ENCODE measurements at regions not wholly inside any gene's neighbourhood (a gene's known extent, or its start where the extent isn't known, plus 50 kb on each side); places are given as distances from the start of the nearest gene placed in this dataset.
"Not testable (repeated sequence)": the region's sequence is repeated elsewhere in the genome, so short reads cannot be mapped to it uniquely, and the experiment has no call there.

DNA sequence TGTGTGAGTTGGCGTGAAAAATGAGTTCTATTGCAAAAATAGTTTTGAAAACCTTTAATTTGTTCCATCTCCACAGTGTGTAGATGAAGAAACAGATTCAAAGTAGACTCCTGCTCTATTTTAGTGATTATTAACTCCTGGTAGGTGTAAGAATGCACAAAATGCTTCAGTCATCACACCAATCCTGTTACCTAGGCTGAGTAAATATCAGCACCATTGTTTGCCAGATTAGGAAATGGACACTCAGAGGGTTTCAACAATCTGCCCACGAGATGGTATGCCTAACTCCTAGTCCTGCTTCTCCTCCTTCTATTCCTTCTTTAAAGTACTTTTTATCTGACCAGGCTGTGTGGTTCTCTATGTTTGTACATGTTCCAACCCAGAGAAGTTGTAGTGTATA is 108.9 kb upstream of the AHI1 start:
- DNase-seq, result no peak

DNA sequence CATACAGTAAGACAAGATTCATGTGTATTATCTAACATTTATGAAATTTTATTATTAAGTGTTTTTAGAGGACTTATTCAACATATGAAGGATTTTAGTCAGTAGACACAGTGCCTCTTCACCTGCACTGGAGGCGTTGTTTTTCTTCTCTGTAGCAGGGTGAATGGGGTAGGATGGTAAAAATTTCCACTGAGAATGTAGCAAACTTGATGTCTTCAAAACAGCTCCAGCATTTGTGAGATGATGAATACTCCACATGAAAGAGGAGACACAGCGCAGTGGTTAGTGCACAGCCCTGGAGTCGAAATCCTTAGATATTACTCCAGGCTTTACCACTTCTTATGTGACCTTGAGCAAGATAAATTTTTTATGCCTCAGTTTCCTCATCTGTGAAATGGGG is 110.5 kb upstream of the AHI1 start:
- DNase-seq, result no peak

DNA sequence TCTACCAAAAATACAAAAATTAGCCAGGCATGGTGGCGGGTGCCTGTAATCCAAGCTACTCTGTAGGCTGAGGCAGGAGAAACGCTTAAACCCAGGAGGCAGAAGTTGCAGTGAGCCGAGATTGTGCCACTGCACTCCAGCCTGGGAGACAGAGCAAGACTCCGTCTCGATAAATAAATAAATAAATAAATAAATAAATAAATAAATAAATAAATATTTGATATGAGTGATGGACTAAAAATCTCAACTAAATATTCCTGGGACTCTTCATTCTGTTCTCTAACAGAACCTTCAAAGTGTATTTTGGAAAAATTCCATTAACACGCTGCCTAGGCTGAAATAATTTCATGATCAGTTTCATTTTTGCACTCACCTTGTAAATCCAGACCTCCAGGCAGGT is 112.7 kb upstream of the AHI1 start:
- not testable (repeated sequence) for DNase-seq

DNA sequence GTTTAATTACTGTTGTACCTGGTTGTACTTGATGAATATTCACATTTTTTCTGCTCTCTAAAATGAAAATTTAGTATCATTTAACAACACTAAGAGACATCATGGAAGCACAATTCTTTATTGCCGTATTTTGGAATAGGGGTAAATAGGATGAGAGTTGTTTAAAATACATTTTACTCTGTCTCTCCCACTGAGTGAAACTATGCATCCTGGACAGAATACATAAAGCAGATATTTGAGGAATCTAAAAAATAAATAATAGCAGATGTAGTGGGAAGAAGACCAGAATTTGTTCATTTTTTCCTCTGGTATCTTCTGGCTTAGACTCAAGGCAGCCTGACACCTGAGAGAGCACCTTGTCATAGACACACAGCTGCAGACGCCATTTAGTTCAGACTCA is 119.1 kb upstream of the AHI1 start:
- no peak for DNase-seq

DNA sequence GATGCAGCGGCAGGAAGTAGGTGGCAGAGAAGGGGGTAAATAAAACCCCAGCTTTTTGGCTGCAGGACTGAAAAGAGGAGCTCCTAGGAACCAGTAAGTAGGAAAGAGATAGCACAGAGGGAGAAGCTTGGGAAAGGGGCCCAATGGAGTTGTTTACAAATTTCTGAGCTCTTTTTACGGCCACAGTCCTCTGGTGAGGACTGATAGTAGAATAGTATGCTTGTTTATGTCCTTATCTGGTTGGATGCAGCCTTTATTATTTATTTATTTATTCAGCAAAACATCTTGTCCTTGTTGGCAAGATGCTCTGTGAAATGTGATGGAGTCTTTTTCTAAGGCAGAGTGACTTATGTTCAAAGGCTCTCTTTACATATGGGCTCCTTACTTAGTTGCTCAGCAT is 119.7 kb upstream of the AHI1 start:
- DNase-seq, result no peak

DNA sequence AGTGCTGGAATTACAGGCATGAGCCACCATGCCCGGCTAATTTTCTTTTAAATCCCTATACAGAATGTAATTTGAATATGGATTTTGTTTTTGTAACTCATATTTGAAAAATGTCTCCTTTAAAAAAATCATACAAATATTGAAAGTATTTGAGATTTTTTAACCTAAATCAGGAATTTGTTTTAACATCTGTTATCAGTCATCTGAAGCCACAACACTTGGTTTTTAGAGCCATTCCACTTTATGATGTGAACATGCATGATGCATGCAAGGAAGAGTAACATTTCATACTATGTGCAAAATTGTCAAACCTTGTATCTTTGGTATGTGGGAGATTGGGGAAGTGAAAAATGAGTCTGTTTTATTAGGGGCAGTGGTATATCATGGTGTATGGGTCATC is 124.5 kb upstream of the AHI1 start:
- no peak for DNase-seq

DNA sequence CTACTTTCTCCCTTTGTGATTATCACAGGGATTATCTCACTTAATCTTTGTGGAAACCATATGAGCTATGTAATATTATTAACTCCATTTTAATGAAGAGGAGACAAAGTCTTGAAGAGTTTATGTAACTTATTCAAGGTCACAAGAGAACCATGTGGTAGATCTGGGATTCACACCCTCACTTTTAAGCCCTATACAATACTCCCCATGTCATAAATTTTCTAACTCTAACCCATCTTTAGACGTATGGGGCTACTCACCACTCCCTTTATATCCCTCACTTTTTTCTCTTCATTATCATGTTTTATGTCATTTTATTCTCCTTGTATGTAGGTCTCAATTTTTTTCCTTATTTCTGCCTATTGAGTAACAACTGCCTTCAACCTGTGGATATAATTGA is 126.4 kb upstream of the AHI1 start:
- no peak for DNase-seq

DNA sequence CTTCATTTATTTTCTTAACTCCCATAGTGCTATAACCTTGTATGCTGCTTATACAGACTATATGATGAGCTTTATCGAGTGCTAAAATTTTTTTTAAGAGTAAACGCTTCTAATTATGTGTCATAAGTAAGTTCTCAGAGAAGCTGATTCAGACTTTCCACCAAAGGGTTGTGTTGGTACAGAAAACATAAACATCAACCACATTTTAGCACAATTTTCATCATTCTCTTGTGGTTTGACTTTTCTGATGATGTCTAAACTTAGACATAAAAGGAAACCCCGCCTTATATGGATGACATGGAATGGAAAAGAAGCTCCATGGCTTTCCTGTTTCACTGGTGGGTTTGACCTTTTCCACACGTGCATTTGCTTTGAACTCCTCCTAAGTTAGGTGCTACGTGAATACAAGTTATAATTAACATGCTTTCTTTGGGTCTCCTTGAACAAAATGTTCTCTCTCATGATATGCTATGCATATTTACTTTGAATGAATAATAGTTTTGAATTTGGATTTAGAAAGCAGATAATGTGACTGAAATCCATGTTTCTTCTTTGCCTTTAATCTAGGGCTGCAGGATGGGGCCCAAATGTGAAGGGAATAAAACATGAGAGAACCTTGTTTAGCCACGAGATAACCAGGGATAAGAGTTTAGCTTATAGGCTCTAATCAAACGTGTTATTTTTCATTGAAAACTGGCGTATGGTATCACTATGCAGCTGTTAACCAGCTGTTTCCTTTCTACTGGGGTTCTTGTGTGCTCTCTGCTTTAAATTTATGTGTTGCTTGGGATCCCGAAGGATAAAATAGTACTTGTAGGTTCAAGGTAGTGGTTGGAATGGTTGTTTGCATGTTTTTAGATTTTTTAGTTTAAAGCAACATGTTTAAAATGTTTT is 127.1 kb upstream of the AHI1 start:
- DNase-seq, result no peak

DNA sequence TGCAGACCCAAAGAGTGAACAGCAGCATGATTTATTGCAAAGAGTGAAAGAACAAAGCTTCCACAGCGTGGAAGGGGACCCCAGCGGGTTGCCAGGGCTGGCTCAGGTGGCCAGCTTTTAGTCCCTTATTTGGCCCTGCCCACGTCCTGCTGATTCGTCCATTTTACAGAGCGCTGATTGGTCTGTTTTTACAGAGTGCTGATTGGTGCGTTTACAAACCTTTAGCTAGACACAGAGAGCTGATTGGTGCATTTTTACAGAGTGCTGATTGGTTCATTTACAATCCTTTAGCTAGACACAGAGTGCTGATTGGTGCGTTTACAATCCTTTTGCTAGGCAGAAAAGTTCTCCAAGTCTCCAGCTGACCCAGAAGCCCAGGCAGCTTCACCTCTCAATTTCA is 128.5 kb upstream of the AHI1 start:
- not testable (repeated sequence) for DNase-seq

DNA sequence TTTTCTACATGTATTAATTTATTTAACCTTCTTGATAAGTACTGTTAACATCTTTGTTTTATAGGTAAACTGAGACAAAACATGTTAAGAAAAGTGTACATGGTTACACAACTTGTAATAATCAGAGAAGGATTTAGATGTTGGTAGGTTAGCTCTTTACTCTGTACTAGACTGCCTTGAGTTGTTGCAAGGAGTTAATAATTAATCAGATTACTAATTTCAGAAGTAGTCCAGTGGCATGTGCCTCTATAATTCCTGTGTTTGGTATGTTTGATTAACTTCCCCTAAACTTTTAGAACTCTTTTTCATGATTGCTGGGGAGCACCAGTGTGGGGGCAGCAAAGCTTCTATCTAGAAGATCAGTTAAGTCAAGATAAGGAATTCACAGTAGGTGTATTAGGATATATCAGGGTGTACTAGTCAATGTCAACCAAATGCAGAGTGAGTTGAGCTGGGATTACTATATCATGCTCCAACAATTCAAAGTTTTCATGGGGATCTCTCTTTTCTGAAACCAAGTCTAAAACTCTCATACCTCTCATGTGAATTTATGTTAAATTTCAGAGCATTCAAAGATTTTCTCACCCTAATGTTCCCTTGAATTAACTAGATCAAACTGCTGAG is 129.7 kb upstream of the AHI1 start:
- no peak for DNase-seq

DNA sequence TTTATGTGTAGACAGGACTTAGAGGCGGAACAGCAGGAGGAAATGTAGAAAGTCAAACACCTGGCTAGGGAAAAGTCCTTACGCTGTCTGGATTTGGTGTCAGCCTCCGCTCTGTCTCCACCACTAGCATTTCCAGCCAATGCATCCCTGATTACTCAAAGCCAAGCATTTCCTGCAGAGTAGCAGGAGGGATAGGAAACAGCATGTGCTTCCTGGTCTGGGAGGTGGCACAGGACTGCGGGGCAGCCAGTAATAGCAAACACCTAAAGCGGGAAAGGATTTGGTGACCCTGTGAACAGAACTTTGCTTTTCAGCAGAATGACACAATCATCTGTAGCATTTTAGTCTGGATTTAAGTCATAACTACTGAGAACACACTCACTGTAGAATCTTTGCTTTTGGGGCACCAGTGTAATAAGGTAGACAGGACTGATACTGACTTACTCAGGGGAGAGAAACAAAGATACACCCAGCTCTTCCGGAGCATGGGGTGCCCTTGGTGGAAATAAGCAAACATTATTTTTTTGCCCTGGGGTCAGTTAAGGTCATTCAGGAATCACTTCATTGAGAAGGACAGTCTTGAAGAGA is 133.3 kb upstream of the AHI1 start:
- DNase-seq, result no peak

DNA sequence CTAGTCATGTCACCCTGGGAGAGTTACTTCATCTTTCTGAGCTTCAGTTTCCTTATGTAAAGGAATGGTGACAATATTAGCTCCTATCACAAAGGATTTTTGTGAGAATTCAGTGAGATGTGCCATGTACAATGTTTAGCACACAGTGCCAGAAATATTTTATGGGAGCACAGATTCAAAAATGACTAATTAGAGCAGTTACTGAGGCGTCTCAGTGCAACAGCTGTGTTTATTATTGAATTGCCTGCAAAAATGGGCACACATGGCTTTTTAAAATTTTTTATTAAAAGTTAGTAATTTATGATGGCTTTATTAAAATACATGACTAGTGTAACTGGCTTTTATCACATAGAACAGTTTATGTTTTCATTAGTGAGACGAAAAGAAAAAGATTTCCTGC is 134.3 kb upstream of the AHI1 start:
- DNase-seq, result no peak

DNA sequence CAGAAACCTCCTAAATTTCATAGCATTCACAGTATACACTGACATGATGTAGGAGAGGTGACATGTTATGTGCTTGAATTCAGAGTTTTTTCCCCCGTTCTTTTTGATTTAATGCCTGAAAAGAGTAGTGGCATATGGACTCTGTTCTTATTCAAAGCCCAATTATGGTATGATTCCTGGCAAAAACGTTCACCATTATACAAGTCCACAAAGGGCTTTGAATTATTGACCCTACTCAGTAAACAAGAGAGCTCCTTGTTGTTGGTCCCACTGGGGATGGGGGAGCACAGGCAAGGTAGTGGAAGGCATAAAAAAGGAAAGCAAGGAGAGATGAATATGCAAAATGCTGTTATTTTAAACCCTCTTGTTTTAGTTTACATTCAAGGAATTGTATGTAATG is 136.0 kb upstream of the AHI1 start:
- DNase-seq, result no peak

DNA sequence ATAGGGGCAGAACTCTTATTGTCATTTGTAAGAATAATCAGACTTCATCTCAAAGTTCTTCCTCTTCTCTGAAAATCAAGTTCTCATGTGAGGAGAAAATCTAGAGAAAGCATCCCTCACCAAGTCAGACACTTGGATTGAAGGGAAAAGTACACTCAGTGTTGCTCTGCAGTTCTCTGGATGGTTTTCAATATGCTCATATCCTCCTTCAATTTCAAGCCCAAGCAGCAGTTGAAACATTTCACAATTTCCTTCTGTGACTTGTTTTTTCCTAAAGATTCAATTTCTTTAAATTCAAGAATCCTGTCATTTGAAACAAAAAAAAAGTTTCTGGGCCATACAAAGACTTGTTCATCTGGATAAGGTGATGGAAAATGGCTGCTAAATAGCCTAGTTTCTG is 140.2 kb upstream of the AHI1 start:
- no peak for DNase-seq

DNA sequence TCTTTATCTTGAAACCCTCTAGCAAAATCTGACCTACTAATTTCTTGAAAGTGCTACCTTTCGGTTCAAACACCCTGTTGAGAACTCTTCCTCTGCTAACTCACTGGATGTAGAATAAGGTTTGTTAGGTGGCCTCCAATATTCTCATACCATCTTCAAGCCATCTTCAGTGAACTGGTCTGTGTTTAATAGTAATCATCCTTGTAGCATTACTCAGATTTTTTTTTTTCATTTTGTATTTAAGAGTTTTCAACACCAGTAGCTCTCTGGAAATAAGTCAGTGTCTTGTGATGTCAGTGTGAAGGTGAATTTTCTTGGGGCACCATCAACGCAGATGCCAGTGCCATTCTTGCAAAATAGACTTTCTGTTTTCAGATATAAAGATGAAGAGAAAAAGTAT is 140.6 kb upstream of the AHI1 start:
- no peak for DNase-seq

DNA sequence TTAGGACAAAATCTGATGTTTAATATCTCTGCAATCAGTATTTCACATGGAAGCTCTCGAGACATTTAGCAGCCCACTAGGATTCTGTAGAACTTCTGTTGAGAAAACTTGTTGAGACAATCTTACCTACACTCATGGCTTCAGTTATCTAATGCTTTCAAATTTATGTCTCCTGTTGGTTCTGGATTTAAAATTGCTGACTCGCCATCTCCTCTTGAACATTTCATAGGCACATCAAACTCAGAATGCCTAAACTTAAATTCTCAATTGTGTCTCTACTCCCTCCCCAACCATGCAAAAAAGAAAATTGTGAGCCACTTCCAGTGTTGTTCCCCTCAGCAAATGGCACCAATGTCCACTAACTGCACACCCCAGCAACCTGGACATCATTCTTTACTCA is 142.5 kb upstream of the AHI1 start:
- no peak for DNase-seq

DNA sequence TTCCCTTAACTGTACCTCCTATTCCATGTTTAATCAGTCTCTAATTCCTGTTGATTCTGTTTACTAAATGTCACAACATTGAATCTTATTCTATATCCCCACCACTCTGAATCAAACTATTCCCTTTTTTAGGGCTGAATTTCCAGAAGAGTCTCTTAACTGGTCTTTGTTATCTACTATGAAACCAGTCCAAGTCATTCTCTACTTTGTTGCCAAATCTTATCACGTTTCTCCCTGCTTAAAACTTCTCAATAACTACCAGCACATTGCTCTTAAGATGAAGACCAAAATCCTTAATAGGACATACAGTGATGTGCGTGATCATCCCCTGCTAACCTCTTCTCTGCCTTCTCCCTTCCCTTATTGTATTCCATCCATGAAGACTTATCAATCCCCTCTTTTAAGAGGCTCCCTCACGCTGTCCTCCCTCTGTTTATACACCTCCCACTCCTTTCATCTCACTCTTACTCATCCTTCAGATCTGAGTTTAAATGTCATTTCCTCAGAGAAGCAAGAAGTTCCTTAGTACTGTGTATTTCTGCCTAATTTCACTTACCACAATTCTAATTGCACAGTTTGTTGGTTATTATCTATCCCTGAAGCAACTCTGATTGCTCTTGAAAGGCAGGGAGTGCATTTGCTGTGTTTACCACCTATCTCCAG is 143.0 kb upstream of the AHI1 start:
- no peak for DNase-seq

DNA sequence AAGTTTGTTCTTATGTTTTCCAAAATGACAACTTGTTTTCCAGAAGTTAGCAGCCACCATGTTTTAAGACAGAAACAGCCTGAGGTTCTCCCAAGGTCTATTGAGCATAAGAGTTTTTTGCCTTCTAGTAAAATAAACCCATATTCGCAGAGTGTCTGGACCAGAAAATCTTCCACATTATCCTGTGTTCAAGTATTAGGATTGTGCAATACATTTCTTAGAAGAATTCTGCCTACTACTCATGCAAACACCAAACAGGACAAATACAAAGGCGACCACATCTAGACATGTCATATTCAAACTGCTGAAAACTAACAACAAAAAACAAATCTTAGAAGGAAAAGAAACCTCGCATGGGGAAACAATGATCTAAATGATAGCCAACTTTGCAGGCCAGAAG is 145.4 kb upstream of the AHI1 start:
- DNase-seq, result no peak

DNA sequence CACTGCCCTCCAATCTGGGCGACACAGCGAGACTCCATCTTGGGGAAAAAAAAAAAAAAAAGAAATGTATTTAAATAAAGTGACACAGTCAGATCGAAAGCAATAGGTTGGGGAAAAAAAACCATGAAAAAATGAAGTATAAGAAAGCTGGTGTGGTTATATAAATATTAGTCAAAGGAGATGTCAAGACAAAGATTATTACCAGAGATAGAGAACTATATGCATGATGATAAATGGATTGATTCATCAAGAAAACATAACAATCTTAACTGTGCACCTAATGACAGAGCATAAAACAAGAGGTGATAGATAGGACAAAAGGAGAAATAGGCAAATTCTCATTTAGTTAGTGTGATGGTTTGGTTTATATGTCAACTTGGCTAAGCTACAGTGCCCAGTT is 146.9 kb upstream of the AHI1 start:
- no peak for DNase-seq

DNA sequence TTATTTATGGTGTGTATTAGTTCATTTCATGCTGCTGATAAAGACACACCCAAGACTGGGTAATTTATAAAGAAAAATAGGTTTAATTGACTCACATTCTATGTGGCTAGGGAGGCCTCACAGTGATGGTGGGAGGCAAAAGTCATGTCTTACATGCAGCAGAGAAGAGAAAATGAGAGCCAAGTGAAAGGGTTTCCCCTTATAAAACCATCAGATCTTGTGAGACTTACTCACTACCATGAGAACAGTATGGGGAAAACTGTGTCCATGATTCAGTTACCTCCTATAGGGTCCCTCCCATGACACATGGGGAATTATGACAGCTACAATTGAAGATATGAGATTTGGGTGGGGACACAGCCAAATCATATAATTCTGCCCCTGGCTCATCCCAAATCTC is 150.0 kb upstream of the AHI1 start:
- DNase-seq, result no peak

DNA sequence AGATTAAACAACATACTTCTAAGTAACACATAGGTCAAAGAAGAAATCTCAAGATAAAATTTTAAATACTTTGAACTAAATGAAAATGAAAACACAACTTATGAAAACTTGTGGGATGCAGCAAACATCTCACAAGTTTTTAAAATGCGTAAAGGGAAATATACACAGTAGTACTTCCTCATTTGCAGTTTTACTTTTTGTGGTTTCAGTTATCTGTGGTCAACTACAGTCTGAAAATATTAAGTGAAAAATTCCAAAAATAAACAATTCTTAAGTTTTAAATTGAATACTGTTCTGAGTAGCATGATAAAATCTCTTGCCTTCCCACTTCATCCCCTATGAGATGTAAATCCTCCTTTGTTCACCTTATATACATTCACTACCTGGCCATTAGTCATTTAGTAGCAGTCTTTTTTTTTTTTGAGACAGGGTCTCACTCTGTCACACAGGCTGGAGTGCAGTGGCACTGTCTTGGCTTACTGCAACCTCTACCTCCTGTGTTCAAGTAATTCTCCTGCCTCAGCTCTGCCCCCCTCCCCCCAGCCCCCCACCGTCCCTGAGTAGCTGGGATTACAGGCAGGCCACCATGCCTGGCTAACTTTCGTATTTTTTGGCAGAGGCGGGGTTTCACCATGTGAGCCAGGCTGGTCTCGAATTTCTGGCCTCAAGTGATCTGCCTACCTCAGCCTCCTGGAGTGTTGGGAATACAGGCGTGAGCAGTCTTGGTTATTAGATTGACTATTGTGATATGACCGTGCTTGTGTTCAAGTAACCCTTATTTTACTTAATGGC is 154.6 kb upstream of the AHI1 start:
- DNase-seq, result no peak

DNA sequence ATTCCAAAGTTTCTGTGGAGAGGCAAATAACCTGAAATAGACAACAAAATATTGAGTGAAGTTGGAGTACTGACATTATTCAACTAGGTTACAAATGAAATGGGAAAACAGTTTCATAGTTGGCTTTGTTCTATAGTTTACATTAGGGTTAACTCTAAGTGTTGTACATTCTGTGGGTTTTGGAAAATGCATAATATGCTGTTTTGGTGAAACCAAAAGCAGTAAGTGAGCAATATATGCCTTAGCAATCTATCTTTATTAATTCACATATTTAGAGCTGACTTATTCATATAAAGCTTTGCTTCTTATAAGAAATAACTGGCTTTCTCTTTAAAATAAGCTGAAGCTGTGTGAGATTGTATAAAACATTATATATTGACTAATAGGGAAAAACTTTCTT is 157.5 kb upstream of the AHI1 start:
- no peak for DNase-seq

DNA sequence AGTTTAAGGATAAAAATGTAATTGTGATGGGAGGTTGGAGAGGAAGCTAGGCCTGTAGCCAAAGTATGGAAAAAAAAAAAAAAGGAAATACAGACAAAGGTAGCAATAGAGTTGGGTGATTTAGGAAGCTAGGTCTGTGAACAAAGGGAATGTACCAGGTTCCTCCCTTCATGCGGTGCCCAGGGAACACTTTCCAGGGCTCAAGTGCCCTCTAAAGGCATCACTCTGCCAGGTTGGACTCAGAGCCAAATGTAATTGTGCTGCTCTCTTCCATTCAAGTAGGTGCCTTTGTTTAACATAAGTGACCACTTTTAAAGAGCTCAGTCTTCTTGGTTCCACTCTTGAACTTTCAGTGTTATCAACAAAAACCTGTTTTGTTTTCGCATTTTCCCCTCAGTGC is 159.7 kb upstream of the AHI1 start:
- DNase-seq, result no peak

Data from CD4-positive, alpha-beta T cell treated with Interleukin-15 for 1 hour (primary cell).